Peyer's patch (tissue), 4 donors: ENCODE measurements at regions not wholly inside any gene's neighbourhood (a gene's known extent, or its start where the extent isn't known, plus 50 kb on each side); places are given as distances from the start of the nearest gene placed in this dataset.

Experiments used
- CTCF ChIP-seq, 6 experiments: fragments of 450-650 bp in 4 of 6; fragments of 200-600 bp in 2 of 6; sonication (generic) in 1 of 6; IDR thresholded peaks; one replicate each; pipeline ENCODE4 v1.5.1; 2017 to 2019; ENCODE audit warnings: antibody characterized with exemption in 6 of 6, mild to moderate bottlenecking in 3 of 6, moderate library complexity in 1 of 6
- POLR2A ChIP-seq, 2 donors: fragments of 450-650 bp; IDR thresholded peaks; one replicate each; pipeline ENCODE4 v1.5.1; 2017; ENCODE audit warnings: antibody characterized with exemption in 2 of 2, mild to moderate bottlenecking in 2 of 2, moderate library complexity in 2 of 2

- TF ChIP-seq CTCF (IDR thresholded peaks at IDR 0.05) (no peak), POLR2A (IDR thresholded peaks at IDR 0.05) (no peak)
Measured at GRCh38 chr10:5292196-5292735, 72.5 kb upstream of the UCN3 start.
